ENCODE measurements at regions not wholly inside any gene's neighbourhood (a gene's known extent, or its start where the extent isn't known, plus 50 kb on each side); places are given as distances from the start of the nearest gene placed in this dataset.

GRCh38 chr5:169511708-169512107, 71.9 kb upstream of the SPDL1 start:
- H3K4me3 ChIP-seq: no peak overlapping the region
- Mint-ChIP-seq H3K27me3 (ENCODE audit: insufficient read depth, low read depth) (peaks cover 4% of the 10 kb centered on the region), H3K4me1 (no peaks in the 10 kb centered on the region), H3K4me3 (no peak overlapping the region), H3K9me3 (no peaks in the 10 kb centered on the region), H3K27ac (no peak overlapping the region), H3K36me3 (no peaks in the 10 kb centered on the region)
- no peaks in the 10 kb centered on the region for H3K4me1 ChIP-seq
- H3K27ac ChIP-seq: no peak overlapping the region
- H3K9ac ChIP-seq: no peak overlapping the region
- no peaks in the 10 kb centered on the region for H3K36me3 ChIP-seq
- H3K27me3 ChIP-seq: no peaks in the 10 kb centered on the region
- H2AFZ ChIP-seq (replicated peaks): no peak overlapping the region
- H4K20me1 ChIP-seq (ENCODE audit: low read depth): no peaks in the 10 kb centered on the region
- DNase-seq (ENCODE audit: low spot score): peak; percentile 9
- H3K4me2 ChIP-seq: no peak overlapping the region
- H3K79me2 ChIP-seq (ENCODE audit: low read depth): no peaks in the 10 kb centered on the region
- no peak for TF ChIP-seq EZH2phosphoT487 (IDR thresholded peaks at IDR 0.05)
- TF ChIP-seq CTCF (IDR thresholded peaks at IDR 0.05): peak; percentile 31
- TF ChIP-seq EZH2 (IDR thresholded peaks at IDR 0.05): no peak
- no peaks in the 10 kb centered on the region for H3K9me3 ChIP-seq (ENCODE audit: low read depth)
- no peaks in the 10 kb centered on the region for H3F3A ChIP-seq (ENCODE audit: low read depth)

GRCh38 chr5:169507051-169507450, 76.5 kb upstream of the SPDL1 start:
- no peak overlapping the region for H3K4me2 ChIP-seq
- no peaks in the 10 kb centered on the region for H3K27me3 ChIP-seq
- no peaks in the 10 kb centered on the region for H4K20me1 ChIP-seq (ENCODE audit: low read depth)
- H3K27ac Mint-ChIP-seq: no peak overlapping the region
- TF ChIP-seq EZH2phosphoT487 (IDR thresholded peaks at IDR 0.05): no peak
- TF ChIP-seq CTCF (IDR thresholded peaks at IDR 0.05): no peak
- no peak for TF ChIP-seq EZH2 (IDR thresholded peaks at IDR 0.05)
- H3K27me3 Mint-ChIP-seq (ENCODE audit: insufficient read depth, low read depth): peaks cover 5% of the 10 kb centered on the region
- H3K4me1 Mint-ChIP-seq: no peaks in the 10 kb centered on the region
- no peak overlapping the region for H3K27ac ChIP-seq
- no peaks in the 10 kb centered on the region for H3F3A ChIP-seq (ENCODE audit: low read depth)
- no peaks in the 10 kb centered on the region for H3K4me1 ChIP-seq
- H3K9ac ChIP-seq: no peak overlapping the region
- no peak overlapping the region for H3K4me3 Mint-ChIP-seq
- H3K9me3 ChIP-seq (ENCODE audit: low read depth): no peaks in the 10 kb centered on the region
- H2AFZ ChIP-seq (replicated peaks): no peak overlapping the region
- H3K79me2 ChIP-seq (ENCODE audit: low read depth): no peaks in the 10 kb centered on the region
- H3K36me3 Mint-ChIP-seq: no peaks in the 10 kb centered on the region
- no peaks in the 10 kb centered on the region for H3K36me3 ChIP-seq
- DNase-seq (ENCODE audit: low spot score): no peak
- no peak overlapping the region for H3K4me3 ChIP-seq
- H3K9me3 Mint-ChIP-seq: no peaks in the 10 kb centered on the region

GRCh38 chr5:169503886-169504285, 79.7 kb upstream of the SPDL1 start:
- Histone ChIP-seq H3F3A (ENCODE audit: low read depth) (no peaks in the 10 kb centered on the region), H3K9ac (no peak overlapping the region), H3K4me1 (no peaks in the 10 kb centered on the region), H3K79me2 (ENCODE audit: low read depth) (no peaks in the 10 kb centered on the region), H3K4me2 (no peak overlapping the region), H3K27me3 (no peaks in the 10 kb centered on the region), H3K9me3 (ENCODE audit: low read depth) (no peaks in the 10 kb centered on the region), H4K20me1 (ENCODE audit: low read depth) (no peaks in the 10 kb centered on the region), H3K4me3 (no peak overlapping the region), H3K36me3 (no peaks in the 10 kb centered on the region), H2AFZ (replicated peaks) (no peak overlapping the region), H3K27ac (no peak overlapping the region)
- TF ChIP-seq EZH2 (IDR thresholded peaks at IDR 0.05) (no peak), CTCF (IDR thresholded peaks at IDR 0.05) (no peak), EZH2phosphoT487 (IDR thresholded peaks at IDR 0.05) (no peak)
- Mint-ChIP-seq H3K36me3 (no peaks in the 10 kb centered on the region), H3K4me1 (no peaks in the 10 kb centered on the region), H3K4me3 (no peak overlapping the region), H3K9me3 (no peaks in the 10 kb centered on the region), H3K27me3 (ENCODE audit: insufficient read depth, low read depth) (peaks cover 4% of the 10 kb centered on the region), H3K27ac (no peak overlapping the region)
- DNase-seq (ENCODE audit: low spot score): no peak

All from neural progenitor cell (in vitro differentiated cells).